ENCODE measurements at regions not wholly inside any gene's neighbourhood (a gene's known extent, or its start where the extent isn't known, plus 50 kb on each side); places are given as distances from the start of the nearest gene placed in this dataset.

- no peaks in the 10 kb centered on the region for H3K36me3 ChIP-seq (ENCODE audit: control insufficient read depth in 3 of 3, insufficient read depth in 2 of 3, low read depth in 1 of 3, low read length in 3 of 3)
- no peaks in the 10 kb centered on the region for H3K4me1 ChIP-seq (ENCODE audit: control insufficient read depth in 3 of 3, insufficient read depth in 2 of 3, low read depth in 1 of 3, low read length in 2 of 3)
- peak; percentile 65 to 73 for DNase-seq
- H3K27ac ChIP-seq (ENCODE audit: low read depth in 1 of 3, low read length in 2 of 3): no peak overlapping the region
- H3K4me3 ChIP-seq (ENCODE audit: low read depth in 1 of 3, low read length in 3 of 3): no peak overlapping the region
- WGBS, 3 donors: 19 to 25% (median 24%) methylated on average over 5 of the region's 5 CpGs
- H3K9me3 ChIP-seq (ENCODE audit: control insufficient read depth in 2 of 2, insufficient read depth in 1 of 2, low read depth in 1 of 2, low read length in 1 of 2): no peaks in the 10 kb centered on the region
- peak; percentile 74 for FAIRE-seq
- no peaks in the 10 kb centered on the region for H3K27me3 ChIP-seq (ENCODE audit: control insufficient read depth in 3 of 3, insufficient read depth in 3 of 3, low read length in 3 of 3)
Observed at GRCh38 chr6:90940812-90941481, 354.1 kb upstream of the MAP3K7 start.

GRCh38 chr6:90939906-90940305 lies 353.0 kb upstream of the MAP3K7 start:
- 70 to 86% (median 75%) methylated on average over 1 of the region's 1 CpG for WGBS, 3 donors
- H3K9me3 ChIP-seq (ENCODE audit: control insufficient read depth in 2 of 2, insufficient read depth in 1 of 2, low read depth in 1 of 2, low read length in 1 of 2): no peaks in the 10 kb centered on the region
- no peak for DNase-seq

DNA sequence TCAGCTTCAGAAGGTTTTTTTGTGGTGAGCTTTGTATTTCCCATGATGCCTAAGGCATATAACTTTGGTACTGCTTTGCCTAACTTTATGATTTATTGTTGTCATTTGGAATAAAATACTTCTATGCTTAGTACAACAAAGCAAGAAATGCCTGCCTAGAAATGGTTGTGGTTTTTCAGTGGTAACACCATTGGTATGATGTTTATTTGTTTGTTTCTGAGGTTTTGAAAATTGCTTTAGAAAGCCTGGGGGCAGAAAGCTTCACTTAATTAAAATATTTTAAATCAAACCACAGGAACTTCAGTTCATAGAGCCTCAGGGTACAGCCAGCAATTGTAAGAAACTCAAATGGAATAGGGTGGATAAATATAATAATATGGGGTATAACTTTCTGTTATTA lies 351.2 kb upstream of the MAP3K7 start:
- no peaks in the 10 kb centered on the region for H3K36me3 ChIP-seq (ENCODE audit: control insufficient read depth in 3 of 3, insufficient read depth in 2 of 3, low read depth in 1 of 3, low read length in 3 of 3)
- FAIRE-seq: no peak
- no peak overlapping the region for H3K27ac ChIP-seq (ENCODE audit: low read depth in 1 of 3, low read length in 2 of 3)
- H3K9me3 ChIP-seq (ENCODE audit: control insufficient read depth in 2 of 2, insufficient read depth in 1 of 2, low read depth in 1 of 2, low read length in 1 of 2): no peaks in the 10 kb centered on the region
- H3K4me1 ChIP-seq (ENCODE audit: control insufficient read depth in 3 of 3, insufficient read depth in 2 of 3, low read depth in 1 of 3, low read length in 2 of 3): no peaks in the 10 kb centered on the region
- H3K4me3 ChIP-seq (ENCODE audit: low read depth in 1 of 3, low read length in 3 of 3): no peak overlapping the region
- DNase-seq: no peak
- no peaks in the 10 kb centered on the region for H3K27me3 ChIP-seq (ENCODE audit: control insufficient read depth in 3 of 3, insufficient read depth in 3 of 3, low read length in 3 of 3)

More at GRCh38 chr6:90939906-90940305, 353.0 kb upstream of the MAP3K7 start:
- Histone ChIP-seq H3K27me3 (ENCODE audit: control insufficient read depth in 3 of 3, insufficient read depth in 3 of 3, low read length in 3 of 3) (no peaks in the 10 kb centered on the region), H3K36me3 (ENCODE audit: control insufficient read depth in 3 of 3, insufficient read depth in 2 of 3, low read depth in 1 of 3, low read length in 3 of 3) (no peaks in the 10 kb centered on the region), H3K4me1 (ENCODE audit: control insufficient read depth in 3 of 3, insufficient read depth in 2 of 3, low read depth in 1 of 3, low read length in 2 of 3) (no peaks in the 10 kb centered on the region), H3K4me3 (ENCODE audit: low read depth in 1 of 3, low read length in 3 of 3) (no peak overlapping the region), H3K27ac (ENCODE audit: low read depth in 1 of 3, low read length in 2 of 3) (no peak overlapping the region)
- FAIRE-seq: no peak

DNA sequence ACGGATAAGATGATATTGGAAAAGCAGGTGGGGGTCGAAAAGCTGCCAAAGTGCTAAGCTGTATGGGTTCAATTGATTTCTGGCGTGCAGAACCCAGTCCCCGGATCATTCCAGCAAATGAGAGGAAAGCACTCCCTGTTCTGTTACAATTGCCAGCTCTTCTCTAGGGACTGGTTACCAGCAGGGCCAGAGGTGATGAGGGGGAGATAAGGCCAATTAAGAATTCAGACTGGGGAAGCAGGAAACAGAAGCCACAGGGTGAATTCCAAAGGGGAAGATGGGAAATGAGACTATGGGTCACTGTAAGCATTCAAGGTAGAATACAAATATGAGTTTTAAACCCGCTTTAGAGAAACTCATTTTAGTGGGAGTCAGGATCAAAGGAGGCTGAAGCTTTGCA lies 349.4 kb upstream of the MAP3K7 start:
- FAIRE-seq: no peak

DNA sequence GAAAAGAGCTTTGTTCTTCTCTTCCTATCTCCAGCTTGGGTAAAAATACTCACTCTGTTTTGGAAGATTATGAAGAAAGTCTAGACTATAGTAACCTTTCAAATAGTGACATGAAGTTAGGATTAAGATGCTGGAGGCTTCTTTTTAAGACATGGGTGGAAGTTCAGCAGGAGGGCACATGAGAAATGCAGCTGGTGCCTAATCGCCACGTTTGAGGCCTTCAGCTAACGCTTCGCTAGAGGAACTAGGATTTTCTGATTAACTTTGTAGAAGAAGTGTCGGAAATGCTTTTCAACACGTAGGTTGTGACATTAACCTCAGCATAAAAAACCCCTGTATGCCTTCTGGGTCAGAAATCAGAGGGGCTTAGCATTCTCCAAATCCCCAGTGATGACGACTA lies 348.1 kb upstream of the MAP3K7 start:
- H3K27me3 ChIP-seq (ENCODE audit: control insufficient read depth in 3 of 3, insufficient read depth in 3 of 3, low read length in 3 of 3): no peaks in the 10 kb centered on the region
- DNase-seq: no peak
- no peaks in the 10 kb centered on the region for H3K36me3 ChIP-seq (ENCODE audit: control insufficient read depth in 3 of 3, insufficient read depth in 2 of 3, low read depth in 1 of 3, low read length in 3 of 3)
- FAIRE-seq: no peak
- no peaks in the 10 kb centered on the region for H3K9me3 ChIP-seq (ENCODE audit: control insufficient read depth in 2 of 2, insufficient read depth in 1 of 2, low read depth in 1 of 2, low read length in 1 of 2)
- 81 to 90% (median 83%) methylated on average over 7 of the region's 7 CpGs for WGBS, 3 donors
- no peak overlapping the region for H3K4me3 ChIP-seq (ENCODE audit: low read depth in 1 of 3, low read length in 3 of 3)
- no peak overlapping the region for H3K27ac ChIP-seq (ENCODE audit: low read depth in 1 of 3, low read length in 2 of 3)
- H3K4me1 ChIP-seq (ENCODE audit: control insufficient read depth in 3 of 3, insufficient read depth in 2 of 3, low read depth in 1 of 3, low read length in 2 of 3): no peaks in the 10 kb centered on the region

More for the DNA sequence above, 349.4 kb upstream of the MAP3K7 start:
- no peak overlapping the region for H3K4me3 ChIP-seq (ENCODE audit: low read depth in 1 of 3, low read length in 3 of 3)
- no peaks in the 10 kb centered on the region for H3K36me3 ChIP-seq (ENCODE audit: control insufficient read depth in 3 of 3, insufficient read depth in 2 of 3, low read depth in 1 of 3, low read length in 3 of 3)
- 88 to 92% (median 90%) methylated on average over 5 of the region's 5 CpGs for WGBS, 3 donors
- H3K27me3 ChIP-seq (ENCODE audit: control insufficient read depth in 3 of 3, insufficient read depth in 3 of 3, low read length in 3 of 3): no peaks in the 10 kb centered on the region
- no peaks in the 10 kb centered on the region for H3K4me1 ChIP-seq (ENCODE audit: control insufficient read depth in 3 of 3, insufficient read depth in 2 of 3, low read depth in 1 of 3, low read length in 2 of 3)
- H3K27ac ChIP-seq (ENCODE audit: low read depth in 1 of 3, low read length in 2 of 3): no peak overlapping the region
- no peak for DNase-seq
- no peaks in the 10 kb centered on the region for H3K9me3 ChIP-seq (ENCODE audit: control insufficient read depth in 2 of 2, insufficient read depth in 1 of 2, low read depth in 1 of 2, low read length in 1 of 2)

DNA sequence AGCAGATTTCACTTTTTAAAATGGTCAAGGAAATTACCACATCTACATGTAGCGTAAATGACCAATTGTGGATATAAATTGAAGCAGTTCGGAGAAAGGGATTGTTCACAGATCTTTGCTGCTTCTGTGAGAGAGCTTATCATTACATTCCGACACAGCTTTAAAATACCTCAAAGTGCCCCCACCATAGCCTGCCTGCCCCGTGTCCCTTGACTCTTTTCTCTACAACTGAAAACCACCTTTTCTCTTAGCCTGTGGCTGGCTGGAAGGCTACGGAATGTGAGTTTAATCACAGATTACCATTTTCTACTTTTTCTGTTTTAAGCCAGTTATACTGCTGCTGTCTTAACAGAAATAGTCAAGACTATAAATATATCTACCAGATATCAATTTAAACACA lies 347.2 kb upstream of the MAP3K7 start:
- no peaks in the 10 kb centered on the region for H3K9me3 ChIP-seq (ENCODE audit: control insufficient read depth in 2 of 2, insufficient read depth in 1 of 2, low read depth in 1 of 2, low read length in 1 of 2)
- H3K36me3 ChIP-seq (ENCODE audit: control insufficient read depth in 3 of 3, insufficient read depth in 2 of 3, low read depth in 1 of 3, low read length in 3 of 3): no peaks in the 10 kb centered on the region
- FAIRE-seq (no peak), DNase-seq (no peak)
- no peak overlapping the region for H3K27ac ChIP-seq (ENCODE audit: low read depth in 1 of 3, low read length in 2 of 3)
- WGBS, 3 donors: 91 to 96% (median 94%) methylated on average over 5 of the region's 5 CpGs
- H3K27me3 ChIP-seq (ENCODE audit: control insufficient read depth in 3 of 3, insufficient read depth in 3 of 3, low read length in 3 of 3): no peaks in the 10 kb centered on the region
- H3K4me1 ChIP-seq (ENCODE audit: control insufficient read depth in 3 of 3, insufficient read depth in 2 of 3, low read depth in 1 of 3, low read length in 2 of 3): no peaks in the 10 kb centered on the region
- H3K4me3 ChIP-seq (ENCODE audit: low read depth in 1 of 3, low read length in 3 of 3): no peak overlapping the region

DNA sequence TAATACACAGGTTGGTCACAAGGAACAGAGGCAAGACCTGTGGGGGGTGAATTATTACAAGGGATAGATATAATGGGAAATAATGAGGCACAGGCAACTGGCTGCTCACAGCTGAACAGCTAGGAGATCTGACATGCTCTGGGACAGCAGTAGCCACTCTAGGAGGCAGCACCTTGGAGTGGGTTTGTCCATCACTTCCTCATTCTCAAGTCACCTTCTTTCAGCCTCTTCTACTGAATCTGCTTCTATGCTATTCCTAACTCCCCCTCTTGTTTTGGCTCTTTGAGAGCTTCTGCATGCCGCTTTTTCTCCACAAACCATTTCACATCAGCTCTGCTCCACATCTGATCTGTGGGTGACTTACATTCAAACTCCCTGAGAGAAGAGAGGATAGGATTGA lies 345.5 kb upstream of the MAP3K7 start:
- DNase-seq: no peak
- H3K27ac ChIP-seq (ENCODE audit: low read depth in 1 of 3, low read length in 2 of 3): no peak overlapping the region
- no peak overlapping the region for H3K4me3 ChIP-seq (ENCODE audit: low read depth in 1 of 3, low read length in 3 of 3)
- no peaks in the 10 kb centered on the region for H3K36me3 ChIP-seq (ENCODE audit: control insufficient read depth in 3 of 3, insufficient read depth in 2 of 3, low read depth in 1 of 3, low read length in 3 of 3)
- WGBS, 3 donors: 88 to 96% (median 91%) methylated on average over 1 of the region's 1 CpG
- no peak for FAIRE-seq
- no peaks in the 10 kb centered on the region for H3K9me3 ChIP-seq (ENCODE audit: control insufficient read depth in 2 of 2, insufficient read depth in 1 of 2, low read depth in 1 of 2, low read length in 1 of 2)
- no peaks in the 10 kb centered on the region for H3K27me3 ChIP-seq (ENCODE audit: control insufficient read depth in 3 of 3, insufficient read depth in 3 of 3, low read length in 3 of 3)
- no peaks in the 10 kb centered on the region for H3K4me1 ChIP-seq (ENCODE audit: control insufficient read depth in 3 of 3, insufficient read depth in 2 of 3, low read depth in 1 of 3, low read length in 2 of 3)

DNA sequence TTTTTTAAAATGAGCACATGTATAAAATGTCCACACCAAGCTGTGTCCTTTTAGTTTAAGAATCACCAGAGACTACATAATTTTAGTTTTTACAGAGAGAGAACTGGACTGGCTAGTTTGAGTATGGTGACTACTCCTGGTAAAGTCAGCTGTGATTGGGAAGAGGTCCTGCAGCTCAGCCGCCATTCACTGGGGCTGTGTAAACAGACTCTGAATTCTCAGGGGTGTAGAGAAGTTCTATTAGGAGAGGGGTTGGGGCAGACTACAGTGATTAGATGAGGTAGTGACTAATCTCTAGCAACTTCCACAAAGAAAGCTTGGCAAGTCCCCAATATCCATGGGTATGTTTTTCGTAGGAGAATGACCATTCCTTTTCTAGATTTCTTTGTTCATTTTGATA lies 341.2 kb upstream of the MAP3K7 start:
- Histone ChIP-seq H3K4me1 (ENCODE audit: control insufficient read depth in 3 of 3, insufficient read depth in 2 of 3, low read depth in 1 of 3, low read length in 2 of 3) (no peaks in the 10 kb centered on the region), H3K27ac (ENCODE audit: low read depth in 1 of 3, low read length in 2 of 3) (no peak overlapping the region), H3K27me3 (ENCODE audit: control insufficient read depth in 3 of 3, insufficient read depth in 3 of 3, low read length in 3 of 3) (no peaks in the 10 kb centered on the region), H3K4me3 (ENCODE audit: low read depth in 1 of 3, low read length in 3 of 3) (no peak overlapping the region), H3K9me3 (ENCODE audit: control insufficient read depth in 2 of 2, insufficient read depth in 1 of 2, low read depth in 1 of 2, low read length in 1 of 2) (no peaks in the 10 kb centered on the region), H3K36me3 (ENCODE audit: control insufficient read depth in 3 of 3, insufficient read depth in 2 of 3, low read depth in 1 of 3, low read length in 3 of 3) (no peaks in the 10 kb centered on the region)
- DNase-seq (no peak), FAIRE-seq (no peak)
- 79 to 90% (median 89%) methylated on average over 2 of the region's 2 CpGs for WGBS, 3 donors

- no peaks in the 10 kb centered on the region for H3K27me3 ChIP-seq (ENCODE audit: control insufficient read depth in 3 of 3, insufficient read depth in 3 of 3, low read length in 3 of 3)
- no peaks in the 10 kb centered on the region for H3K36me3 ChIP-seq (ENCODE audit: control insufficient read depth in 3 of 3, insufficient read depth in 2 of 3, low read depth in 1 of 3, low read length in 3 of 3)
- no peak overlapping the region for H3K27ac ChIP-seq (ENCODE audit: low read depth in 1 of 3, low read length in 2 of 3)
- no peaks in the 10 kb centered on the region for H3K9me3 ChIP-seq (ENCODE audit: control insufficient read depth in 2 of 2, insufficient read depth in 1 of 2, low read depth in 1 of 2, low read length in 1 of 2)
- no peak for FAIRE-seq
- H3K4me1 ChIP-seq (ENCODE audit: control insufficient read depth in 3 of 3, insufficient read depth in 2 of 3, low read depth in 1 of 3, low read length in 2 of 3): no peaks in the 10 kb centered on the region
- peak in 1 of 2 donors; percentile 8 for DNase-seq
- WGBS, 3 donors: 15 to 39% (median 24%) methylated on average over 4 of the region's 4 CpGs
- no peak overlapping the region for H3K4me3 ChIP-seq (ENCODE audit: low read depth in 1 of 3, low read length in 3 of 3)
Observed at GRCh38 chr6:90925726-90926125, 338.9 kb upstream of the MAP3K7 start.
